NCI-H1436 treated with DMSO at 0.1 percent for 48 hours (cell line): ENCODE measurements at regions not wholly inside any gene's neighbourhood (a gene's known extent, or its start where the extent isn't known, plus 50 kb on each side); places are given as distances from the start of the nearest gene placed in this dataset.

Experiments used
- DNase-seq: peaks from one replicate; lab custom pipeline; 2025; lab: John Stamatoyannopoulos, UW

DNA sequence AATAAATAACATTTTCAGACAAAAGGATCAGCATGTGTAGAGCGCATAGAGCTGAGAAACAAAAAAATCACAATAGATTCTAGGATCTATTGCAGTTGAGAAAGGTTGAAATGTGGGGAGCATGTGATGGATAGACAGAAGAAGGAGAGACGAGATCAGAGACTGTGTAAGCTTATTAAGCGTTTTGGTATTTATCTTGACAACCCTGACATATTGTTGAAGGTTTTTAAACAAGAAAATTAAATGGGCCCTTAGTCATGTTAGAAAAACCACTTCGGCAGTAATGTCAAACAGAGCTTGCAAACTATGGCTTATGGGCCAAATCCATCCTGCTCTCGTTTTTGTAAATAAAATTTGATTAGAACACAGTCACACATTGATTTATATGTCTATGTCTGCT is 200.5 kb upstream of the KLF4 start:
- no peak for DNase-seq

DNA sequence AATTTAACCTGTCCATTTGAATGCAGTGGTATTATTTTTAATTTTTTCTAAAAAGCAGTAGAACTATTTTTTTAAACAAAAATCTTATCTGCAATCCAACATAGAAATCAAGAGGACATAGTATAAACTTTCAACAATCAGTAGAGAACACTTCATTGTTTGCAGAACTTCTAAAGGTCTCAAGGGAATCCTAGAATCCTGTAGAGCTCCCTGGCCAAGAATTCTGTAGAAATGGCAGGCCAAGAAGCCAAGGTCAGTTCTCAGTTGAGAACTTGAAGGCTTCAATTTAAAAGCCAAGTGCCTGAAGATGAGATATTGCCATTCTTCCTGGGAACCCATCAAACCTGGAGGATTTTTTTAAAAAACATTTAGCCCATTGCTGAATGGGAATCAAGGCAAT is 199.2 kb upstream of the KLF4 start:
- DNase-seq = no peak

GRCh38 chr9:107685901-107686300 is 196.3 kb upstream of the KLF4 start:
- DNase-seq = no peak

DNA sequence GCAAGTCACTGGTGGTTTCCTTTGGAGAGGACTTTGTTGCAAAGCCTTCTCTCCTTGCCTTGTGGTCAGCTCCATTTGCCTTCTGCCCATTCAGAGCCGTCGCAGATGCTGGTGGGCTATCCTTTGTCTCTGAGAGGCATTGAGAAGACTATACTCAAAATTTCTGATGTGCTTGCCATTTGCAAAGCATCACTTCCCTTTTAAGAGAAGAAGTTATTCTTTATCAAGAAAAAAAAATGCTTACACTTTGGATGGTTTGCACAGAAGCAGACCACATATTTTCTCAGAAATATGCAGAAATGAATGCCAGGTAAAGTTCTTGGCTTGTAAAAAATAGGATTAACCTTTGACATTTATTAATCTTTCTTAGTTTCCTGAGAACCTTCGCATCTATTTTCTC is 195.8 kb upstream of the KLF4 start:
- DNase-seq = no peak

DNA sequence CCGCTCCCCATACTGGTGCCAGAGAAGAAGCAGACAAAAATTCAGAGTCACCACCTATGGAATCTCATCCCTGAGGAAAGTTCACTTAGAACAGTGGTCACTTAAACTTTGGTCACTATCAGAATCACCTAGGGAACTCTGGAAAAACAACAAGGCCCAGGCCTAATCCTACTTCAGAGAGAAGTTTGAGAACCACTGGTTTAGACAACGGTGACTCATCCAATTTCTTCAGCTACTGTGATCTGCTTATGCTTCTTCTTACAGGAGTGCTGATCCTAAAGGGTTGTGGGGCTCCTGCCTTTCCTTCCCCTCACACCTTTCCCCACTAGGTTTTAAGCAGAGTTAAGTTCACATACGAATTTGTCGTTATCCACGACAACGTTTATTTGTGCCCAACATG is 194.7 kb upstream of the KLF4 start:
- no peak for DNase-seq

DNA sequence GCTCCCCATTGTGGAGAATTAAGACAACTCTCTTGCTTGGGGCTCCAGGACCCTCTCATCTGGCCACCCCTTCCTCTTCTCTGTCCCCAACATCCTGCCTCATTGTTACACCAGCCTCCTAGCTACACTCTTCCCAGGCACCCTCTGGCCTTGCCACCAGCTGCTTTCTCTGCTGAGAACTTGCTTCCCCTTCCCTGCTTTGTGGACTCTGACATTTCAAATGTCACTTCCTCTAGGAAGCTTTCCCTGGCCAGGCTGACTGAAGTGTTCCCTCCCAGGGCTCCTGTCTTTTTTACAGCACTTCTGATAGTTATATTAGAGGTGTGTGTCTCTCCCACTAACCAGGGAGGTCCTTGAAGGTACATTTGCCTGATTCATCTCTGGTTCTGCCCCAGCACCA is 194.0 kb upstream of the KLF4 start:
- no peak for DNase-seq

DNA sequence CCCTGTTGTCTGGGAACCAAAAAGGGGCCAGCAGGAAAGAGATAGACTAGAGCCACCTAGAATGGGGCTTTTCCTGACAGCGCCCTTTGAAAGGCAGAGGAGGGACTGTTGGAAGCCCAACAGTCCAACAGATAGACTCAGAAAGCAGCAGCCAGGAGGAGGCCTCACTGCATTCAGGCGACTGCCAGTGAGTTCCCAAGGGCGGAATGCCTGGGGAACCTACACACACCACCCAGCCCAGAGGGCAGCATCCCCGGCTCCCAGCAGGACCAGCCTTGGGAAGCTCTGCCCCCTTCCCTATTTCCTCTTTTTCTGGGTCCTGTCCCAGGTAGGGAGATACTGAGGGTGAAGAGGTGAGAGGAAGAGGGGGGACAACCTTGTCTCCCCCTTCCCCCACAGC is 192.4 kb upstream of the KLF4 start:
- DNase-seq = no peak

DNA sequence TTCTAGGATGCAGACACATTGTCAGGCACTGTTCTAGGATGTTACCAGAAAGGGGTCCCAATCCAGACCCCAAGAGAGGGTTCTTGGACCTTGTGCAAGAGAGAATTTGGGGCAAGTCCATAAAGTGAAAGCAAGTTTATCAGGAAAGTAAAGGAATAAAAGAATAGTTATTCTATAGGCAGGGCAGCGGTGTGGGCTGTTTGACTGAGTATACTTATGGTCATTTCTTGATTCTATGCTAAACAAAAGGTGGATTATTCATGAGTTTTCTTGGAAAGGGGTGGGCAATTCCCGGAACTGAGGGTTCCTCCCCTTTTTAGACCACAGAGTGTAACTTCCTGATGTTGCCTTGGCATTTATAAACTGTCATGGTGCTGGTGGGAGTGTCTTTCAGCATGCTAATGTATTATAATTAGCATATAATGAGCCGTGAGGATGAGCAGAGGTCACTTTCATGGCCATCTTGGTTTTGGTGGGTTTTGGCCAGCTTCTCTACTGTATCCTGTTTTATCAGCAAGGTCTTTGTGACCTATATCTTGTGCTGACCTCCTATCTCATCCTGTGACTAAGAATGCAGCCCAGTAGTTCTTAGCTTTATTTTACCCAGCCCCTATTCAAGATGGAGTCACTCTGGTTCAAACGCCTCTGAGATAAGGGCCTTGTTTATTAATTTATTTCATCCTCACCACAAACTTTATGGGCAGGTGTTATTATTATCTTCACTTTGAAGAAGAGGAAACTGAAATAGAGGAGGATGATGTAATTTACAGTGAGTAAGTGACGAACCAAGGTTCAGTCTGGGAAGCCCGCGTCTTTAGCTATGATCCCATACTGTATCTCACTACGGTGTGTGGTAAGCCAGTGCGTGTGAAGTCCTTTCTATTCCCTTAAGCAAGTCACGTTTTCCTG is 186.0 kb upstream of the KLF4 start:
- DNase-seq = no peak

DNA sequence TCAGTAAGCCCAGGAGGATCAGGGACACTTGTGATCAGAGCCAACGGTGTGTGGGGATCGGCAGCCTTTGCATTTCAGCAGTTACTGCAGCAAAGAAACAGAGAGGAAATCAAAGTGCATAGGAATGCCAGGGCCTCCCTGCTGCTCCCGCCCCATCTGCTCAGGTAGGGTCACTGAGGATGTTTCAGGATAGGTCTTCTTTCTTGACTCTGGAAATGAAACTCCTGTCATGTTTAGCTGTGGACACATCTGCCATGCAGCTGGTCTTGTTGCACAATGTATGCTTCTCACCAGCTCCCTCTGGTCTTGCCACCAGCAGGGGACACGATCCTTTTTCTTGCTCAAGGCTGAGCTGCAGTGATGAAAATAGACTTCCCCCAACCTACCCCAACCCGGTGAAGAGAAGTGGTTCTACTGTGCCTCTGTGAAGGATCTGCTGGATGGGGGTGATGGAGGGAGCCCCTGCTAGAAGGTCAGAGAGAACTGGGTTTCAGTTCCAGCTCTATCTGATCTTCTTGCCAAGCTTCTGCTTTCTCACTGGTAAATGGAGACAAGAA is 185.2 kb upstream of the KLF4 start:
- no peak for DNase-seq

GRCh38 chr9:107673861-107674720 is 184.5 kb upstream of the KLF4 start:
- DNase-seq = no peak

DNA sequence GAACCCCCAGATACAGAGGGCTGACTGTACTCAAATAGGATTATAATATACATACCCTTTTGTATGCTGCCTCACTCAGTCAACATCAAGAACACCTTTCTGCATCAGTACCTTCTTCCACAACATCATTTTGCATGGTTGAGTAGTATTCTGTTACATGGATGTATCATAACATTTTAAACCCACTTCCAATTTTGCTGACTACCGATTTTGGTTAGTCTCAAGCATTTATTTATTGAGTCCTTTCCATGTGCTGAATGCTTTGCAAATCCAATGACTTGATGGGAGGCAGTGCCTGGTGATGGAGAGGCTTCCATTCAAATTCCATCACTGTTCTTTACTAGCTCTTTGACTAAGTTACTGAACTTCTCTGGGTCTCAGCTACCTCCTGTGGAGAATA is 182.0 kb upstream of the KLF4 start:
- DNase-seq = no peak

- no peak for DNase-seq
Observed at GRCh38 chr9:107669422-107669821, 179.9 kb upstream of the KLF4 start.

DNA sequence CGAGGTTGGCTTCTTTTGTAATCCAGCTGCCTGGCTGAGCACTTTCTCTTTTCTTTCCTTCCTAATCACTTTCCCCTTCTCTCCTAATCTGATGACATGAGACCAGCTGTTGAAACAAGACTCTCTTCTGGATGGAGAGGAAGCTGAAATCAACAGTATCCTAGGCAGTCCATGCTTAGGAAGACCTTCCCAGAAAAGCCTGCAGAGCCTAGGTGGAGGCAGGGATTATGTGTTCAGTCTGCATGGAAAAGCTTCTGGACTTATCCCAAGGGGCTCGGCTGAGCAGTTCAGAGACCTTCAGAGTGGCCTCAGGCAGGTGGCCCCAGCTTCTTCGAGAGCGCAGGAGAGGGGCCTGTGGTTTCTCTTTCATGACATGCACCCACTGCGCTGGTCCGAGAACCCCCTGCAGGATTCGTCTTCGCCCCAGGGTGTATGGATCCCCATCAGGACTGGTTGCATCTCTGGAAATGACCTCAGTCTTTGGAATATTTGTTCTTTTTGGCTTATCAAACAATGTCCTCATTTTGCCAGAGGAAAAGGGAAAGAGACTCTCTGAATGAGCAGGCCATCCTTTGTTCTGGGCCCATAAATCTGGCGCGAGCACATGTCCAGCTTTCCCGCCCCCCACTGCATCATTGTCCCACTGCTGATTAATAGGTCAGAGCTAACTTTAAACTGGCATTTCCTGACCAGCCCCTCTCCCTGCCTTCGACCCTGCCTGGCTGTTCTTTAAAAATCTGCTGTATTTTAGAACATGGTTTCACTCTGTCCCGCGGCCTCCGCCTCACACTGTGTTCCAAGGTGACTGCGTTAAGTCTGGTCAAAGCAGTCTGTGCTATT is 177.9 kb upstream of the KLF4 start:
- DNase-seq = no peak

- no peak for DNase-seq
Observed at GRCh38 chr9:107665057-107665456, 175.5 kb upstream of the KLF4 start.

DNA sequence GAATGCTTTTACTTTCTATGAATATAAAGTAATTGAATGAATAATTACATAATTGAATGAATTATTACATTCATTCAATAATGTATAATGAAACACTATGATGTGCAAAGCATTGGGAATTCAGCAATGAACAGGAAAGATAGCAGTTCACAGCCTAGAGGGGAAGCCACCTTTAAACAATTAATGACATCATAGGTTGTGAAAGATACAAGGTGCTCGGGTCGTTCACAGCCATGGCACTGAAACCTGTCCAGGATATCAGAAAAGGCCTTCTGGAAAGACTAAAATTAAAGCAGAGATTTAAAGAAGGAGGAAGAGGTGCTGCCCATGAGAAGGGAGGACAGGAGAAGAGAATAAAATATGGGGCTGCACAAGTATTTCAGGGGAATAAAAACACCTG is 171.4 kb upstream of the KLF4 start:
- DNase-seq = no peak

DNA sequence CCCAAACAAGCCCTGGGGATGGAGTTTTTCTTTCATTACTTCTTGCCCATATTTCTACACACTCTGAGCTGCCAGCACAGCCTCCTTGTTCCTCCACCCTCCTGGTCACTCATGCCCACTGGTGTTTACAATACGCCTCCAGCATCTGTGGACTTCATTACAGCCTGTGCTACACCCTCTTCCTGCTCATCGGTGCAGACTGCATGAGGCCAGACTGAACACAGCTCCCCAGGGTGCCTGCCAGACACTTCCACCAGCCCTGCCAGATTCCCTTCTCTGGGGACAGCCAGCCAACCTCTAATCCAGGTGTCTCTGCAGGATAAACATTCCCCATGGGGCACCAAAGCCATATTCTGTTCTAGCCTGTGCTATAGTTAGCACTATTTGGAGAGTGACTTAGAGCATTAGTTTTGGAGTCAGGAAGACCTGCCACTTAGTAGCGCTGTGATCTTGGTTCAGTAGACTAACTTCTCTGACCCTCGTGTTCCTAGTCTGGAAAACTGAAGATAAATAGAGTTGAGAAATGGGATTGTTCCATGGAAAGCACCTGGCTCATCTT is 163.8 kb upstream of the KLF4 start:
- peak; percentile 42 for DNase-seq

- no peak for DNase-seq
Observed at GRCh38 chr9:107650995-107651394, 161.4 kb upstream of the KLF4 start.

GRCh38 chr9:107650321-107650720 is 160.8 kb upstream of the KLF4 start:
- no peak for DNase-seq

- no peak for DNase-seq
Observed at GRCh38 chr9:107648153-107648715, 158.7 kb upstream of the KLF4 start.

DNA sequence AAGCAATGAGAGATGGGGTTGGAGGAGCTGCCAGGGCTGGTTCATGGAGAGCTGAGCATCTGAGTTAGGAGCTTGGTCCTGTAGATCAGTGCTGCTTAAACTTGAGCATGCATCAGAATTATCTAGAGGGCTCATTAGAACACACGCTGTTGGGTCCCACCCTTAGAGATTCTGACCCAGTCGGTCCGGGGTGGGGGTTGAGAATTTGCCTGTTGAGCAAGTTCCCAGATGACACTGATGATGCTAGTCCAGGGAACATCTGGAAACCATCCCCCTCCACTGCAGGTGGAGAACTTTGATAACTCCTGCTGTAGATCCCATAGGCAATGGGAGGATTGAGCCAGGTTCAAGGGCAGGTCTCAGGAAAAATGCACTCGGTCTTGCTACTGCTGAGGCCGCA is 158.0 kb upstream of the KLF4 start:
- no peak for DNase-seq

- DNase-seq = no peak
Observed at GRCh38 chr9:107647141-107647540, 157.6 kb upstream of the KLF4 start.
